ENCODE measurements at regions not wholly inside any gene's neighbourhood (a gene's known extent, or its start where the extent isn't known, plus 50 kb on each side); places are given as distances from the start of the nearest gene placed in this dataset.
A peak's percentile ranks its signal among the peaks of the same experiment; 100 is the strongest.

GRCh38 chr5:93899026-93899600 lies 157.7 kb upstream of the POU5F2 start:
- intact Hi-C loops (cut with micrococcal nuclease), result no loop called here
- TF ChIP-seq CTCF (IDR thresholded peaks at IDR 0.05), result peak; percentile 59
- Histone ChIP-seq H3K9me3 (ENCODE audit: control insufficient read depth, insufficient read depth, low read length) (no peaks in the 10 kb centered on the region), H3K4me1 (ENCODE audit: control insufficient read depth, insufficient read depth, low read length) (no peaks in the 10 kb centered on the region), H3K27me3 (ENCODE audit: control insufficient read depth, insufficient read depth, low read length) (no peaks in the 10 kb centered on the region), H3K27ac (ENCODE audit: low read length) (no peak overlapping the region), H3K4me3 (ENCODE audit: low read length) (no peak overlapping the region), H3K36me3 (ENCODE audit: control insufficient read depth, insufficient read depth, low read length) (no peaks in the 10 kb centered on the region)
- Mint-ChIP-seq H3K36me3 (no peaks in the 10 kb centered on the region), H3K27ac (no peak overlapping the region), H3K27me3 (ENCODE audit: low read depth in 2 of 2) (no peaks in the 10 kb centered on the region), H3K9me3 (no peaks in the 10 kb centered on the region), H3K4me1 (no peaks in the 10 kb centered on the region), H3K4me3 (no peak overlapping the region)
- DNase-seq (peak in 1 of 2 donors; percentile 11), ATAC-seq (peak in 2 of 3 donors; percentile 45 to 47)
- no CpG with 5 or more reads among the region's 1 CpG for WGBS (ENCODE audit: insufficient coverage)

GRCh38 chr5:93894601-93895354 lies 153.4 kb upstream of the POU5F2 start:
- Histone ChIP-seq H3K27me3 (ENCODE audit: control insufficient read depth, insufficient read depth, low read length) (no peaks in the 10 kb centered on the region), H3K9me3 (ENCODE audit: control insufficient read depth, insufficient read depth, low read length) (no peaks in the 10 kb centered on the region), H3K4me3 (ENCODE audit: low read length) (no peak overlapping the region), H3K36me3 (ENCODE audit: control insufficient read depth, insufficient read depth, low read length) (no peaks in the 10 kb centered on the region), H3K27ac (ENCODE audit: low read length) (no peak overlapping the region), H3K4me1 (ENCODE audit: control insufficient read depth, insufficient read depth, low read length) (no peaks in the 10 kb centered on the region)
- Mint-ChIP-seq H3K27ac (no peak overlapping the region), H3K36me3 (no peaks in the 10 kb centered on the region), H3K27me3 (ENCODE audit: low read depth in 2 of 2) (no peaks in the 10 kb centered on the region), H3K4me1 (peaks cover 0 to 4% of the 10 kb centered on the region in 2 donors), H3K4me3 (no peak overlapping the region), H3K9me3 (no peaks in the 10 kb centered on the region)
- DNase-seq, result no peak
- intact Hi-C loops (cut with micrococcal nuclease), result no loop called here
- no peak for TF ChIP-seq CTCF (IDR thresholded peaks at IDR 0.05)
- ATAC-seq, result no peak
- WGBS (ENCODE audit: insufficient coverage), result 94% methylated on average over 9 of the region's 9 CpGs

GRCh38 chr5:93893075-93893474 lies 151.7 kb upstream of the POU5F2 start:
- intact Hi-C loops (cut with micrococcal nuclease), result no loop called here
- no peaks in the 10 kb centered on the region for H3K36me3 ChIP-seq (ENCODE audit: control insufficient read depth, insufficient read depth, low read length)
- Mint-ChIP-seq H3K4me3 (no peak overlapping the region), H3K27ac (no peak overlapping the region), H3K27me3 (ENCODE audit: low read depth in 2 of 2) (no peaks in the 10 kb centered on the region), H3K36me3 (no peaks in the 10 kb centered on the region), H3K9me3 (no peaks in the 10 kb centered on the region), H3K4me1 (peaks cover 0 to 5% of the 10 kb centered on the region in 2 donors)
- ATAC-seq, result no peak
- no peaks in the 10 kb centered on the region for H3K4me1 ChIP-seq (ENCODE audit: control insufficient read depth, insufficient read depth, low read length)
- no peaks in the 10 kb centered on the region for H3K27me3 ChIP-seq (ENCODE audit: control insufficient read depth, insufficient read depth, low read length)
- H3K4me3 ChIP-seq (ENCODE audit: low read length), result no peak overlapping the region
- DNase-seq, result no peak
- WGBS (ENCODE audit: insufficient coverage), result 97% methylated on average over 3 of the region's 5 CpGs
- H3K9me3 ChIP-seq (ENCODE audit: control insufficient read depth, insufficient read depth, low read length), result no peaks in the 10 kb centered on the region
- no peak overlapping the region for H3K27ac ChIP-seq (ENCODE audit: low read length)
- no peak for TF ChIP-seq CTCF (IDR thresholded peaks at IDR 0.05)

- DNase-seq, result no peak
- H3K27me3 Mint-ChIP-seq (ENCODE audit: low read depth in 2 of 2), result no peaks in the 10 kb centered on the region
- Histone ChIP-seq H3K4me1 (ENCODE audit: control insufficient read depth, insufficient read depth, low read length) (no peaks in the 10 kb centered on the region), H3K27ac (ENCODE audit: low read length) (no peak overlapping the region), H3K9me3 (ENCODE audit: control insufficient read depth, insufficient read depth, low read length) (no peaks in the 10 kb centered on the region), H3K36me3 (ENCODE audit: control insufficient read depth, insufficient read depth, low read length) (no peaks in the 10 kb centered on the region), H3K4me3 (ENCODE audit: low read length) (no peak overlapping the region), H3K27me3 (ENCODE audit: control insufficient read depth, insufficient read depth, low read length) (no peaks in the 10 kb centered on the region)
- intact Hi-C loops (cut with micrococcal nuclease), result no loop called here
- no peak for TF ChIP-seq CTCF (IDR thresholded peaks at IDR 0.05)
- H3K4me1 Mint-ChIP-seq, result peaks cover 2 to 10% of the 10 kb centered on the region in 2 donors
- no peak for ATAC-seq
- H3K36me3 Mint-ChIP-seq, result no peaks in the 10 kb centered on the region
- no peaks in the 10 kb centered on the region for H3K9me3 Mint-ChIP-seq
- H3K27ac Mint-ChIP-seq, result no peak overlapping the region
- H3K4me3 Mint-ChIP-seq, result no peak overlapping the region
These were observed 151.1 kb upstream of the POU5F2 start for GRCh38 chr5:93892481-93892880.
